DOHH2 (cell line): ENCODE measurements at regions not wholly inside any gene's neighbourhood (a gene's known extent, or its start where the extent isn't known, plus 50 kb on each side); places are given as distances from the start of the nearest gene placed in this dataset.

Experiments used
- H3F3A ChIP-seq: fragments of 200-600 bp; sonication (generic), shearing (Covaris generic); 2 replicates; pipeline ENCODE4 v1.6.0; 2016; ENCODE audit warnings: antibody characterized with exemption, mild to moderate bottlenecking; ENCODE audit not compliant: control insufficient read depth, insufficient read depth
- H3K27ac ChIP-seq: fragments of 200-600 bp; sonication (generic); 2 replicates; pipeline ENCODE4 v1.5.1; 2014; ENCODE audit warnings: low read depth, mild to moderate bottlenecking, low read length, moderate library complexity
- H3K27me3 ChIP-seq: fragments of 200-600 bp; sonication (generic); 2 replicates; pipeline ENCODE4 v1.6.1; 2014; ENCODE audit warnings: mild to moderate bottlenecking, low read length, mixed read lengths; ENCODE audit not compliant: control insufficient read depth
- H3K36me3 ChIP-seq: fragments of 200-600 bp; sonication (generic); 2 replicates; pipeline ENCODE4 v1.6.1; 2014; ENCODE audit warnings: mild to moderate bottlenecking, low read length, moderate library complexity, mixed read lengths; ENCODE audit not compliant: control insufficient read depth
- H3K4me1 ChIP-seq: fragments of 200-600 bp; sonication (generic); 2 replicates; pipeline ENCODE4 v1.6.1; 2014; ENCODE audit warnings: mild to moderate bottlenecking, low read length, mixed read lengths; ENCODE audit not compliant: control insufficient read depth
- H3K4me2 ChIP-seq: fragments of 200-600 bp; sonication (generic); 2 replicates; pipeline ENCODE4 v1.6.0; 2014; ENCODE audit warnings: mild to moderate bottlenecking, low read length, moderate library complexity
- H3K4me3 ChIP-seq: fragments of 200-600 bp; sonication (generic); 2 replicates; pipeline ENCODE4 v1.5.1; 2014; ENCODE audit warnings: mild to moderate bottlenecking, low read length, mixed read lengths
- H3K79me2 ChIP-seq: fragments of 200-600 bp; sonication (generic); 2 replicates; pipeline ENCODE4 v1.6.1; 2014; ENCODE audit warnings: mild to moderate bottlenecking, low read length, mixed read lengths; ENCODE audit not compliant: control insufficient read depth
- H3K9me2 ChIP-seq: fragments of 200-600 bp; sonication (generic); replicated peaks from 2 replicates; pipeline ENCODE4 v1.6.1; 2014; ENCODE audit warnings: mild to moderate bottlenecking, low read length, mixed read lengths; ENCODE audit not compliant: control insufficient read depth
- H3K9me3 ChIP-seq: fragments of 200-600 bp; sonication (generic); 2 replicates; pipeline ENCODE4 v1.6.1; 2014; ENCODE audit warnings: antibody characterized with exemption, low read length, mixed read lengths; ENCODE audit not compliant: control insufficient read depth, insufficient read depth
- H4K20me1 ChIP-seq: fragments of 200-600 bp; sonication (generic); 2 replicates; pipeline ENCODE4 v1.6.0; 2014; ENCODE audit warnings: low read depth, mild to moderate bottlenecking, antibody characterized with exemption, low read length, moderate library complexity; ENCODE audit not compliant: control insufficient read depth, insufficient read depth
- CTCF ChIP-seq: fragments of 200-600 bp; sonication (generic); IDR thresholded peaks from one replicate; pipeline ENCODE4 v1.5.1; 2014; ENCODE audit warnings: antibody characterized with exemption, mild to moderate bottlenecking, low read depth, low read length; ENCODE audit not compliant: poor library complexity, severe bottlenecking
- EZH2phosphoT487 ChIP-seq: fragments of 200-600 bp; sonication (generic); IDR thresholded peaks from 2 replicates; pipeline ENCODE4 v1.6.1; 2017; ENCODE audit warnings: borderline replicate concordance, mild to moderate bottlenecking, antibody characterized with exemption, low read length, moderate library complexity, mixed read lengths

- Histone ChIP-seq H3K79me2 (no peaks in the 10 kb centered on the region), H3K9me3 (no peaks in the 10 kb centered on the region), H3F3A (no peaks in the 10 kb centered on the region), H3K9me2 (no peaks in the 10 kb centered on the region), H3K27ac (no peak overlapping the region), H4K20me1 (no peaks in the 10 kb centered on the region), H3K4me1 (no peaks in the 10 kb centered on the region), H3K4me3 (no peak overlapping the region), H3K36me3 (no peaks in the 10 kb centered on the region), H3K27me3 (no peaks in the 10 kb centered on the region), H3K4me2 (no peak overlapping the region)
- no peak for TF ChIP-seq EZH2phosphoT487
- TF ChIP-seq CTCF = no peak
These were observed 285.8 kb upstream of the TNC start for GRCh38 chr9:115403753-115404152.

- Histone ChIP-seq H3K27me3 (no peaks in the 10 kb centered on the region), H3F3A (no peaks in the 10 kb centered on the region), H4K20me1 (no peaks in the 10 kb centered on the region), H3K9me2 (no peaks in the 10 kb centered on the region), H3K9me3 (no peaks in the 10 kb centered on the region), H3K4me1 (no peaks in the 10 kb centered on the region), H3K4me3 (no peak overlapping the region), H3K4me2 (no peak overlapping the region), H3K27ac (no peak overlapping the region), H3K36me3 (no peaks in the 10 kb centered on the region), H3K79me2 (no peaks in the 10 kb centered on the region)
- TF ChIP-seq CTCF (no peak), EZH2phosphoT487 (no peak)
These were observed 286.4 kb upstream of the TNC start for GRCh38 chr9:115404311-115404710.

GRCh38 chr9:115411516-115411915, 293.6 kb upstream of the TNC start:
- no peaks in the 10 kb centered on the region for H4K20me1 ChIP-seq
- H3K4me2 ChIP-seq = no peak overlapping the region
- H3K27me3 ChIP-seq = no peaks in the 10 kb centered on the region
- no peaks in the 10 kb centered on the region for H3K4me1 ChIP-seq
- no peaks in the 10 kb centered on the region for H3F3A ChIP-seq
- H3K9me3 ChIP-seq = no peaks in the 10 kb centered on the region
- H3K4me3 ChIP-seq = no peak overlapping the region
- H3K27ac ChIP-seq = no peak overlapping the region
- TF ChIP-seq EZH2phosphoT487 (no peak), CTCF (no peak)
- no peaks in the 10 kb centered on the region for H3K9me2 ChIP-seq
- no peaks in the 10 kb centered on the region for H3K36me3 ChIP-seq
- no peaks in the 10 kb centered on the region for H3K79me2 ChIP-seq

GRCh38 chr9:115411993-115412452, 294.1 kb upstream of the TNC start:
- Histone ChIP-seq H3K36me3 (no peaks in the 10 kb centered on the region), H3K4me2 (no peak overlapping the region), H3K27ac (no peak overlapping the region), H3K79me2 (no peaks in the 10 kb centered on the region), H3K27me3 (no peaks in the 10 kb centered on the region), H3K4me3 (no peak overlapping the region), H3K9me2 (no peaks in the 10 kb centered on the region), H4K20me1 (no peaks in the 10 kb centered on the region), H3K4me1 (no peaks in the 10 kb centered on the region), H3F3A (no peaks in the 10 kb centered on the region), H3K9me3 (no peaks in the 10 kb centered on the region)
- TF ChIP-seq EZH2phosphoT487 (no peak), CTCF (no peak)
